Ammon's horn (tissue), 1 donor: ENCODE measurements at regions not wholly inside any gene's neighbourhood (a gene's known extent, or its start where the extent isn't known, plus 50 kb on each side); places are given as distances from the start of the nearest gene placed in this dataset.

Experiments used
- DNase-seq: peaks from one replicate; pipeline ENCODE4 v3.0.0-alpha.2; 2016; ENCODE audit warnings: low spot score

- DNase-seq, result no peak
Observed at GRCh38 chr6:103047567-103047966, 1654.1 kb downstream of the GRIK2 start.

DNA sequence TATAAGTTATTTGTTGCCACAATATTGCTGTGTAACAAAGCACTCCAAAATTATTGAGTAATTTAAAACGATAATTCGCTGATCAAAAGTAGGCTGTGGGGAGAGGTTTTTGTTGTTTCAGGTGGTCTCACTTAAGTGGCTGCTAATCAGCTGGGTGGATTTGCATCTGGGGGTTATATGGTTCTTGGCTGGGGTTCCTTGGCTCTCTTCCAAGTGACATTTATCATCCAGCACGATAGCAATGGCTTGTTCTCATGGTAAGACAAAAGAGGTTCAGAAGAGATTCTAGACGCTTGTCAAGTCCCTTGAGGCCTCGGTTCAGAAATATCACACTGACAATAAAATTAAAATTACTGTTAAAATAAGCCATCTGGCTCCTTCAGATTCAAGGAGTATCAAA lies 1648.8 kb downstream of the GRIK2 start:
- no peak for DNase-seq

- no peak for DNase-seq
Observed at GRCh38 chr6:103036846-103037245, 1643.3 kb downstream of the GRIK2 start.

DNA sequence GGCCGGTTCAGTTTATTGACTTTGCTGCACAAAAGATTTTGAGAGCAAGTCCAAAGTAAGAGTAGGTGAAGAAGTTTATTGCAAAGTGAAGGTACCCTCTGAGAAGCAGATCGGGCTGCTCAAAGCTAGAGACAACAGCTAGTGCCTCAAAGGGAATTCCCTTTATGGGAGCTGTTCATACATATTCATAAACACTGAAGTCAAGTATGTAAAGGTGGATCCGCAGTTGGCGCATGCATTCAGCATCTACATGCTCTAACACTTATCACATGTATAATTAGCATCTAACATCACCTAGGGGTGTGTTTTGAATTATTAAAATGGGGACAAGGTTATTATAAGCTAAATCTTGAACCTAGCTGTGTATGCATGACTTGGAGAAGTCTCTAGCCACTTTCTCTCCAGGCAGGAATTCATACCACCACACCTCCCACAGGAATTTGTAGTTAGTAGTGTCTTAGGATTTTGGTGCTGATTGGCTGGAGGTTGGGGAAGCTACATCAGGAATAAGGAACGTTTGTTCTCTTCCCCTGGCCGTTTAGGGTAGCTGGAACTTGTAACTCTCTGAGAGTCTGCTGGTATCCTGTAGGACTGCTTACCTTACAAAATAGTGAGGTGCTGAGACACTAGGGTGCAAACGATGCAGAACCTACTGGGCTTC lies 1633.9 kb downstream of the GRIK2 start:
- no peak for DNase-seq

- DNase-seq, result no peak
Observed at GRCh38 chr6:103018426-103018825, 1624.9 kb downstream of the GRIK2 start.

DNA sequence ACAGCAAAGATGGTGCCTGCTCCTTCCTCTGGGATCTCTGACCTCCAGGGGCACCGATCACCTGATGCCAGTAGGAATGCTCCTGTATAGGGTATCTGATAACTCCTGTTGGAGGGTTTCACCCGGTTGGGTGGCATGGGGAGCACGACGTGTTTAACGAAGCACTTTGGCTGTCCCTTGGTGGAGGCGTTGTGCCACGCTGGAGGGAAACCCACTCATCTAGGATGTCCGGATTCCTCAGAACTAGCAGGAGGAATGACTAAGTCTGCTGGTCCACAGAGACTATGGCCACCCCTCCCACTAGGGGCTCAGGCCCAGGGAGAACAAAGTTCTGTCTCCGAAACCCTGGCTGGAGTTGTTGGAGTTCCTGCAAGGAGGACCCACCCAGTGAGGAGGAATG lies 1624.4 kb downstream of the GRIK2 start:
- DNase-seq, result no peak

GRCh38 chr6:103011605-103012004 lies 1618.1 kb downstream of the GRIK2 start:
- no peak for DNase-seq

DNA sequence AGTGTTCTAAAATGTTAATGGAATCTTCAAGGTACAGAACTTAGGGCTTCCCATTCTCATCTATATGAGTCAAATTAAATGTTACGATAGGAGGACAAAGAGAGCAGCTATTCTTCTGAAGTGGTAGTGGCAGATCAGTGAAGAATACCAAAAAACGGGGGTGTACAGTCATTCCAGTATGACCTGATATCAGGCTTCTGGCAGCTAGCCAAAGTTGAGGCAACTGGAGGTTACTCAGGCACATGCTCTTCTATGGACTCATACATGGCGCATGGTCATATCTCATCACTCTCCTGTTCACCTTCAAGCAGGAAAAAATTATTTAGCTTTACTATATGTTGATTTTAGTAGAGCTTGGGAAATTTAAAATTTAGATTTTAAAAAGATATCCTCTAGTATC lies 1608.8 kb downstream of the GRIK2 start:
- no peak for DNase-seq

- DNase-seq, result no peak
Observed at GRCh38 chr6:103001724-103002123, 1608.2 kb downstream of the GRIK2 start.

DNA sequence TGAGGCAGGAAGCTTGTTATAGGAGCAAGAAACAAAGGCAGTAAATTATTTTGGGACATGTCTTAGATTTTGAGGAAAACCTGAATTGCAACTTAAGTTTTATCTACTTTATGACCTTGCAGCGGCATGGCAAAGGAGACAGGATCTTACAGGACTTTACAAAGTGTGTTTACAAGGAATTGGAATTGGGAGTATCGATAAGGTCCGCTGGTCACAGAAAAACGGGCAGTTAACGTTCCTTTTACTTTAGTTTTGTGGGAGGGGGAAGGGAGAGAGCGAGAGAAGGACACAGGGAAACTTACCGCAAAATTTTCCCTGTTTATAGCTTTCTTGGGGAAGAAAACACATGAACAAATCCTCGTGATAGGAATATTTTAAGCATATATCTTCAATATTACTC lies 1607.2 kb downstream of the GRIK2 start:
- DNase-seq, result no peak

DNA sequence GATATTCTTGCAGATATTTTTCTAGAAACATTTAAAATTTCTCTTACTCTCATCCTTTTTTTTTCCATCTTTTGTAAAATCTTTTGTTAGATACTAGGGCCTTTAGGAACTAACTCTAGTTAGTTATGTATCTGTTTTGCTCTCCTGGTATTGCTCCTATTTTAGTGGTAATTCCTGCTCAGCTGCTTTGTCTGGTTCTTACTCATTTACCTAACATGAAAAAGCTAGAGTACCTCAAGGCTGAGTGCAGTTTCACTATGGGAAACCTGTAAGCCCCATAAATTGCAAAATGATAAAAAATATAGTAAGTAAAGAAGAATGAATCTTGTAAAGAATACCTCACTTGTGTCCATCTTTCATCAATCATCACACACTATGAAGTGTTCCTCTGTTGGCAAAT lies 1602.0 kb downstream of the GRIK2 start:
- no peak for DNase-seq

- DNase-seq, result no peak
Observed at GRCh38 chr6:102994866-102995265, 1601.4 kb downstream of the GRIK2 start.

GRCh38 chr6:102986086-102986485 lies 1592.6 kb downstream of the GRIK2 start:
- DNase-seq, result no peak

DNA sequence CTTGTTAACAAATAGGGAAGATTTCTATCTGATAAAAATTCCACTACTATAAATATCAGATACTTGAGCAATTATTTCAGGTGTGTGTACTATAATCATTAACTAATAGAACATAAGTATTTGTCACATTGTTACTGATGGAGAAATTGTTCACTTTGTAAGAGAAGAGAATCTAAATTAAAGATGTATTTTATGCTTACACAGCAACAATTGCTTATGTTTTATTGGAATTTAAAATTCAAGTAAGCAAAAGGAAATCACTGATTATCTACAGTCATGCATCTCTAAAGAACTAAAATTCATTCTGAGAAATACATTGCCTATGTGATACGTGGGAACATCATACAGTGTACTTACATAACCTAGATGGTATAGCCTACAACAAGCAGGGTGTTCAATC lies 1590.8 kb downstream of the GRIK2 start:
- DNase-seq, result no peak

DNA sequence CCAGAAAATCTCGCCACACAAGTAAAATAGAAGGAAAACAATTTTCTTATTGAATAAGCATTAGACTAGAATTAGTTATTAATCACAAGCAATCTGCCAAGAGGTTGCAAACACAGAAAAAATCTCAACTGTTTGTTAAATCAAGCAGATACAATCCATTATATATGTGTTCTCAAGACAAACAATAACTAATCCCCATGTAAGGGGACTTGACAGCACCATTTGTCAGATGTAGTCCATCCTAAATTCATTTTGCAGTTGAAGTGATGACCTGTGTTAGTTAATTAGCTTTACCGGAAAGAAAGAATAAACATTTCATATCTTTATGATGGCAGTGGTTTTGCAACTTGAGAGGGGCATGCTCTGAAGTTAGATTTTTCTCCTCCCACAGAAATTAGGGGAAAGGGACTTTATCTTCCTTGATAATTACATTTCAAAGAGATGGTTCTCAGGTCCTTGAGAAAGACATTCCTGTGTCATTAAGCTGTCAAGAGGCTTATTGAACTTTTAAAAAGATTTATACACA lies 1588.0 kb downstream of the GRIK2 start:
- no peak for DNase-seq

DNA sequence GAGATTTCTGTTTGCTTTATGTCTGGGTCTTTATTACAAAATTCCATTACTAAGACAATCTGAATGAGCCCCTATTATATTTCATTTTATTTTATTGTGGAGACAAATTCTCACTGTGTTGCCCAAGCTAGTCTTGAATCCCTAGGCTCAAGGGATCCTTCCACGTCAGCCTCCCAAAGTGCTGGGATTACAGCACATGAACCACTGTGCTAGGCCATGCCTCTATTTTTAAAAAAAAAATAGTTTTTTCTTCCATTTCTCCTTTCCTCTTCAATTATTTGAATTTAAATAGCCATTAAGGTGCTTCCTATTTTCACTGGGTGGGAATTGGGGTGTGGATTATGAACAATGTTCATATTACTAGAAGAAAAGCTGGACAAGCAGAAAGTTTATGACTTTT lies 1587.4 kb downstream of the GRIK2 start:
- DNase-seq, result no peak

GRCh38 chr6:102961902-102962301 lies 1568.4 kb downstream of the GRIK2 start:
- no peak for DNase-seq

DNA sequence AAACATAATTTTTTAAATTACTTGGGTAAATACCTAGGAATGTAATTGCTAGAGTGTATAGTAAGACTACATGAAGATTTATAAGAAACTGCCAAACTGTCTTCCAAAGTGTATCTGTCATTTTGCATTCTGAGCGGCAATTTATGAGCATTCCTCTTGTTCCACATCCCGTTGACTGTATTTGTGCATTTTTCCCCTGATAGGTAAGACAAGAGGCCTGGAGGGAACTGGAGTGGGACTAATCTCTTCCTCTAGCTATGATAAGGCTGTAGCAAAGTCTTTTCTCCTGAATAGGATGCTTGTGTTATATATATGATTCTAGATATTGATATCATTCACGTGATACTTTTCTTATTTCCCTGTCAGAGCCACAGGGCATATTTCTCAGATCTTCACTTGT lies 1557.5 kb downstream of the GRIK2 start:
- no peak for DNase-seq

- DNase-seq, result no peak
Observed at GRCh38 chr6:102944475-102944874, 1551.0 kb downstream of the GRIK2 start.

- no peak for DNase-seq
Observed at GRCh38 chr6:102942206-102942605, 1548.7 kb downstream of the GRIK2 start.

DNA sequence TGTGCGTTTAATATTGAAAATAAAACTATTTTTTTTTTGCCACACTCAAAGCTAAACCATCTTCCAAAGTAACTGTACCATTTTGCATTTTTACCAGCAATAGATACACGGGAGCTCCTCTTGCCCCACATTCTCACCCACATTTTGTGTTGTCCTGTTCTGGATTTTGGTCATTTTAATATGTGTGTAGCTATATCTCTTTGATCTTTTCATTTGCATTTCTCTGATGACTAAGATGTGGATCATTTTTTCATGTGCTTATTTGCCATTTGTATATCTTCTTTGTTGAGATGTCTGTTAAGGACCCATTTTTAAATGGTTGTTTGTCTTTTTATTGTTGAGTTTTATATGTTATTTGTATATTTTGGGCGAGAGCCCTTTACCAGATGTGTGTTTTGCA lies 1543.5 kb downstream of the GRIK2 start:
- DNase-seq, result no peak

DNA sequence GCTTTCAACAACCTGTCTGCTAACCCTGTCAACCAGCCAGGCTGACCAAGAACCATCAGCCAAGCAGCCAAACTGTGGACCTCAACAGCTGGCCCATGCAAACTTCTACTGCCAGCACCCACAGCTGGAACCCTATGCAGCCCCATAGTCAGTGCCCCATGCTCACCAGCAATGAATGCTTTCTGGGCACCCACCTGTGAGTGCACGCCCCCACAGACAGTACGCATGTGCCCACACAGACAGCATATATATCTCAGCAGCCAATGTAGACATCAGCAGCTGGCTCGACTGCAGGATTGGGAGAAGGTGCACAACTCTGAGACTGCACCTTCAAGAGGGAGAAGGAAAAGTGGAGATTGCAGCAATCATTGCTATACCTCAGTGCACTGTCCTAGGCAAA lies 1534.6 kb downstream of the GRIK2 start:
- no peak for DNase-seq

DNA sequence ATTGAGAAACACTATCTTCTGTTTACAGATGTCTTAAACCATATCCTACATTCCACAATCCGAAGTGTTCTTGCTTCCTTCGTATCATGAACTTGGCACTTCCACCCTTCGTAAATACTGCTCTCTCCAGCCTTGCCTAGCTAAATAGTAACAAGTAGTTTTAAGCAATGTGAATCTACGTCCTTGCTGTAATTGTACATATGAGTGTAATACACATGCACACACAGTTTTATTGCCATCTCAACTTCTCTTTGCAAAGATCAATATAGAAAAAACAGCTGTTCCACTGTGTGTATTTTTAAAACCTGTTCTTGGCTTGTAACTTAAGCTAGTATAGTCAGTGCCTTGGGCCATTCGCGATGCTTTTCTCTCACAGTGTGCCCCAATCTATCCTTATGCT lies 1524.7 kb downstream of the GRIK2 start:
- DNase-seq, result no peak

GRCh38 chr6:102911571-102911970 lies 1518.1 kb downstream of the GRIK2 start:
- no peak for DNase-seq
